Skin of body (tissue), 1 donor: ENCODE measurements at regions not wholly inside any gene's neighbourhood (a gene's known extent, or its start where the extent isn't known, plus 50 kb on each side); places are given as distances from the start of the nearest gene placed in this dataset.
A peak's percentile ranks its signal among the peaks of the same experiment; 100 is the strongest.
"Not testable (repeated sequence)": the region's sequence is repeated elsewhere in the genome, so short reads cannot be mapped to it uniquely, and the experiment has no call there.

Experiments
- DNase-seq: peaks from one replicate; lab custom pipeline; 2025; lab: John Stamatoyannopoulos, UW

DNA sequence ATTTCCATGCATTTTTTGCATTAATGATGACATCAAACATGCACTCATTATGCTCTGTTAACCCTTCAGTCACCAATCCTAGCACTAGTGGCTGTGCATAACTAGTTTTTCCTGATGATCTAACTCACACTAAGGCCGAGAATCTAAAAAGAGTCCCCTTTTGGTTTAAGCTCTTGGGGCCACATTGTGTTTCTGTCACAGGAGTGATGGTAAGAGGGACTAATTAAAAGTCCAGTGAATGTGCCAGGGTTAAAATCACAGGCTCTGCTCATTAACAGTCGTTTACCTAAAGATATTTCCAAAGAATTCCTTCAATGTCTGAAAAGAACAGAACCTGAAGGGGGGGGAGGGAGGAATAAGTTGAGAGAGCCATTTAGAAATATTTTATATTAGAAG lies 359.0 kb upstream of the ANKRD30A start:
- DNase-seq, result no peak

DNA sequence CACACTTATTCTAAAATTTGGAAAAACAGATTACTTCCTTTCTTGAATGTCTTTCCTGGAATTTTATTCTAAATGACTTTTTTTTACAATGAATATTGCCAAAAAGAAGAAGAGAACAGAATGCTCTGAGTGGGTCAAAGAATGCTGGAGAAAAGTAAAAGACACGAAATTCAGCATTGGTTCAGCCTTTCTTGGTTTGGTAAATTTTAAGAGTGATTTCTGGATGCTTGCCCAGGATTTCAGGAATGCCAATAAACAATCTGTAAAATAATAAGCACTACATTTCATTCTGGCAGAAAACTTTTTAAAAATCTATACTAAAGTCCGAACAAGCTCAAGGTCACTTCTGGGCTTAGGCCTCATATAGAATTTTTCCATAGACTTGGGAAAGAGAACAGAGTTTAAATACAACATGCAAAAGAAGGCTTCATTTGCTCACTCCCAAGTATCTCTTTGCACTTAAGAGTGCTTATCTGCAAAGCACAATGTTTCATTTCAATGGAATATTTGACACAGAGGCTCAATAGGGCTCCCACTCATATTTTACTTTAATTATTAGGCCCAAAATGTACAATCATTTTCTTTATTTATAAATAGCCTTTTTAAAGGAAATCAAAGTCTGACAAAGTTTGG lies 359.5 kb upstream of the ANKRD30A start:
- DNase-seq, result no peak

DNA sequence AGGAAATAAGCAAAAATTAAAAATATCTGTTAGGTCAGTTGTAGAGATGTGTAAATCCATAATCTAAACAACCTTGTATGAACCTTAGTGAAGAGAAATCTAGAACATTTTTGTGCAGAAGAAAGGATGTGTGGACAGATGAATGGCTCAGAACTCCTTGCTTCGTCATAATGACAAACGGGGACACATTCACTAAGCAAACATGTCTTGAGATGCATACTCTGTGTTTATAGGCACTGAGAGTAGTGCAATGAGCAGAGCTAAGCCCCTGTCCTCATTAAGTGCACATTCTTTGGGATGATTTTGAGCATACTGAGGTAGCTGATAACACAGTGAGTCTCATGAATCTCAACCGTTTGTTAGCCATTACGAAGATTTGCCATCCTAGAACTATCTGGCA lies 360.6 kb upstream of the ANKRD30A start:
- no peak for DNase-seq

DNA sequence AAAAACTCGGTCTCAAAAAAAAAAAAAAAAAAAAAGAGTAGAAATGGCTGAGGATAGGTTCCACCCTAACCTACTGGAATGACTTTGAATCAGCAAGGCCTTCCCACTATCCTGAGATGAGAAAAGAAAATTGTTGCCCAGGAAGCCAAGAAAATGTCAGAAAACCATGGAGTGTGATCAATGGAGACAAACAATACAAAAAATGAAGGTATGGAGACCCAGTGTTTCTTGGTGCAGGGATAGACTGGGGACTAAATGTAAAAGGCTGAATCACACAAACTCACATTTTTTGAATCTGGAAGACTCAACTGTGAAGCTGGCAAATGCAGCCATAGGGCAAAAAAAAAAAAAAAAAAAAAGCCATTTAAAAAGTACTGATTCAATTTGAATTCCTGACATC lies 364.3 kb upstream of the ANKRD30A start:
- DNase-seq, result no peak

DNA sequence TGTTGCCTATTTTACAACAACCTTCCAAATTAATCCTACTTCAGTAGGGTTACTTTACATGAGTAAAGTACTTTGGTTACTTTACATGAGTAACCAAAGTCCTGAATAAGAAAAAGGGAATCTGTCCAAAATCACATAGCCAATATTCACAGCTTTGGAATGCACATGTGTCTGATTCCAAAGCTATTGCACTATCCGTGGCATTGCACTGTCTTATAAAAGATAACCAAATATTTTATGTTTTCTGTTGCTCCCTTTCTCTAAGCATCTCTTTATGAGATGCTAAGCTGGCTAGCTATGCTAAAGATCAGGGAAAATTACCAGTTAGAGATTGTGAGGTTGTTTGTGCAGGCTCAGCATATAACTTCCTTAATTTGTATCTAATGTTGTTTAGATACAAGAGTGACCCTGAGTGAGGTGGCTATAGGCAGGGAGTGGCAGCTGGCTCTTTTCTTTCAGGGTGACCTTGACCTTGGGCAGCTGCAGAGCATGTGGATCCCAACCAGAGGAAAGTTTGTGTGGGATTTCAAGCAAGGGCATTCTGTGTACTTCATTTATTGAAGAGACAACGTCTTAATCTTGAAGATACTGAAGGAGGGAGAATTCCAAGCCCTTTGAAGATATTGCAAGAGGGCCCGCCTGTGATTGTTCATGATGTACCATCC lies 366.1 kb upstream of the ANKRD30A start:
- peak; percentile 14 for DNase-seq

DNA sequence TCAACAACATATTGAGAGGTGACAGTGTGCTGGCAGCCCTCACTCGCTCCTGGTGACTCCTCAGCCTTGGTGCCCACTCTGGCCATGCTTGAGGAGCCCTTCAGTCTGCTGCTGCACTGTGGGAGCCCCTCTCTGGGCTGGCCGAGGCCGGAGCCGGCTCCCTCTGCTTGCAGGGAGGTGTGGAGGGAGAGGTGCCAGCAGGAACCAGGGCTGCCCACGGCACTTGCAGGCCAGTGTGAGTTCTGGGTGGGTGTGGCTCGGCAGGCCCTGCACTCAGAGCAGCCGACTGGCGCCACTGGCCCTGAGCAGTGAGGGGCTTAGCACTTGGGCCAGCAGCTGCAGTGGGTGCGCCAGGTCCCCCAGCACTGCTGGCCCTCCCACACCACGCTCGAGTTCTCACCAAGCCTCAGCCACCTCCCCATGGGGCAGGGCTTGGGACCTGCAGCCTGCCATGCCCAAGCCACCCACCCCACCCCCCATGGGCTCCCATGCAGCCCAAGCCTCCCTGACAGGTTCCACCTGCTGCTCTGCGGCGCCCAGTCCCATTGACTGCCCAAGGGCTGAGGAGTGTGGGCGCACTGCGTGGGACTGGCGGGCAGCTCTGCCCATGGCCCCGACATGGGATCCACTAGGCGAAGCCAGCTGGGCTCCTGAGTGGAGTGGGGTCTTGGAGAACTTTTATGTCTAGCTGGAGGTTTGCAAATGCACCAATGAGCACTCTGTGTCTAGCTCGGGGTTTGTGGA lies 377.1 kb upstream of the ANKRD30A start:
- DNase-seq, result no peak

DNA sequence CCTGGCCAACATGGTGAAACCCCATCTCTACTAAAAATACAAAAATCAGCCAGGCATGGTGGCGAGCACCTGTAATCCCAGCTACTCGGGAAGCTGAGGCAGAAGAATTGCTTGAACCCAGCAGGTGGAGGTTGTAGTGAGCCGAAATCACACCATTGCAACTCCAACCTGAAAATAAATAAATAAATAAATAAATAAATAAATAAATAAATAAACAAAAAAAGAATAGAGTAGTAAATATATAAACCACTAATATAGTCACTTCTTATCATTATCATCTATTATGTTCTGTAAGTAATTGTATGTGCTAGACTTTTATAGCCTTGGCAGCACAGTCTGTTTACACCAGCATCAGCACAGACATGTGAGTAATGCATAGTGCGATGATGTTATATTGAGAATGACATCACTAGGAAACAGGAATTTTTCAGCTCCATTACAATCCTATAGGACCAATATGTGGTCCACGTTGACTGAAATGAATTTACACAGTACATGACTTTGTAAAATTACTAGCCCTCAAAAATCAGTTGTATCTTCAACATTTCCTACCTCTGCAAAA lies 385.4 kb upstream of the ANKRD30A start:
- no peak for DNase-seq

DNA sequence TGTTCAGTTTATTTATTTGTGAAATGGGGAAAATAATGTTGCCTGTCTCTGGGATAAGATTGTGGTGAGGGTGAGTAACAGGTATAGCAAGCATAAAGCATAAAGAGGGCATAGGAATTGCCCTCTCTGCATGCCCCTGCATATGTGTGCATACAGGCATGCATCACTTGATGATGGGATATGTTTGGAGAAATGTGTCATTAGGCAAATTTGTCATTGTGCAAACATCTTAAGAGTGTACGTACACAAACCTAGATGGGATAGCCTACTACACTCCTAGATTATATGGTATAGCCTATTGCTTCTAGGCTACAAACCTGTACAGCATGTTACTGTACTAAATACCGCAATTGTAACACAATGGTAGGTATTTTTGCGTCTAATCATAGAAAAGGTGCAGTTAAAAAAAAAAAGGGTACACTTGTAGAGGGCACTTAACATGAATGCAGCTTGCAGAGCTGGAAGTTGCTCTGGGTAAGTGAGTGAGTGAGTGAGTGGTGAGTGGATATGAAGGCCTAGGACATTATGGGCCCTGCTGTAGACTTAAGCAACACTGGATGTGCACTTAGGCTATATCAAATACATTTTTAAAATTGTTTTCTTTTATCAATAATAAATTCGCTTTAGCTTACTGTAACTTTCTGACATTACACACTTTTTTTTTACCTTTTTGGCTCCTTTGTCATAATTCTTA lies 386.5 kb upstream of the ANKRD30A start:
- DNase-seq, result no peak

DNA sequence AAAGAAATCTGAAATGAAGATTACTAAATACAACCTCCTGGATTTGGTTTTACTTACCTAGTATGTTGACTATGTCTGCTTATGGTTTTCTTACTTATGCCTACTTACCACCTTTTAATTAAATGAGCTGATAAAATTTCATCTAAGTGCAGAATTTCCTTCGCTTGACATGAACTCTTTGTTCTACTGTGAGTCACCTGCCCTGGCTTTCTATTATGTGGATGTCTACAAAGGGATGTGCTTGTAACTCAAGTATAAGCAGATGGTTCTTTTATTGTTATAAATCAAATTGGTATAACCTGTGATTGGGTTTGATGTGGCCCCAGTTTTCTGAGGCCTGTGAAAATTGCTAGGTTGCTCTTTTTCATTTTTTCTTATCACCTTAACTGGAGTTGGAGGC lies 389.1 kb upstream of the ANKRD30A start:
- DNase-seq, result no peak

DNA sequence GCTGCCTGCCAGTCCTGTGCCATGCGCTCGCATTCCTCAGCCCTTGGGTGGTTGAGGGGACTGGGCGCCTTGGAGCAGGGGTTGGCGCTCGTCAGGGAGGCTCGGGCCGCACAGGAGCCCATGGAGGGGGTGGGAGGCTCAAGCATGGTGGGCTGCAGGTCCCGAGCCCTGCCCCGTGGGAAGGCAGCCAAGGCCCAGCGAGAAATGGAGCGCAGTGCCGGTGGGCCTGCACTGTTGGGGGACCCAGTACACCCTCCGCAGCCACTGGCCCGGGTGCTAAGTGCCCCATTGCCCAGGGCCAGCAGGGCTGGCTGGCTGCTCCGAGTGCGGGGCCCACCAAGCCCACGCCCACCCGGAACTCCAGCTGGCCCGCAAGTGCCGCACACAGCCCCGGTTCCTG lies 390.8 kb upstream of the ANKRD30A start:
- DNase-seq, result not testable (repeated sequence)

DNA sequence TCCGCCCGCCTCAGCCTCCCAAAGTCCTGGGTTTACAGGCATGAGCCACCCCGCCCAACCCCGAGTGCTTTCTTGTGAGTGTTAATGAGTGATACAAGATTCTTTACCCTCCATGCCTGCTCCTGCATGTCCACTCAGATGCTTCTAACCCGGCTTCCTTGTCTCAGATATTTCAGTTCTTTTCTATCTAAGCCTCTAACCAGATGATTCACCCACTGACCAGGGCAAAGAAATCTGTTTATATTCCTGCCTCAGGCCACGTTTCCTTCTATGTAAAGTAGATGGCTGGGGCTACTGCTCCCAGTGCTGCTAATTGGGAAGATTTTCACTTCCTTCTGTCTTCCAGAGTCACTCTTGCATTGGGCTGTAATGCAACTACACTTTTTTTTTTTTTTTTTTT lies 395.1 kb upstream of the ANKRD30A start:
- no peak for DNase-seq

DNA sequence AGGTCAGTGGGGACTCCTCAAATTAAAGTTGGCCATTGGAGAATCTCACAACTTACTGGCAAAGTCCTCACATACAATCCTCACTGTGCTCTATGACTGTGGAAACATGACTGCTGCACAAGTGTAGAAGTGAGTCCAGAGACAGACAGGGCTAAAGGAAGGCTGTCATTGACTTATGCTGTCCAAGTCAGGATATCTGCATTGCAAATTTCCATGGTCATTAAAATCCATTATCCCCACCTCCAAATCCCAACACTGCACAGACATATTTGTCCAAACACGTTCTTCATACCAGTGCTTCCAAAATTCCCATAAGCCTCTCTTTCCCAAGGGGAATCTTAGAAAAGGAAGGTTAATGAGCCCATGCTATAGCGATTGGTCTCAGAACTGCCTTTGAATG lies 396.8 kb upstream of the ANKRD30A start:
- DNase-seq, result no peak

DNA sequence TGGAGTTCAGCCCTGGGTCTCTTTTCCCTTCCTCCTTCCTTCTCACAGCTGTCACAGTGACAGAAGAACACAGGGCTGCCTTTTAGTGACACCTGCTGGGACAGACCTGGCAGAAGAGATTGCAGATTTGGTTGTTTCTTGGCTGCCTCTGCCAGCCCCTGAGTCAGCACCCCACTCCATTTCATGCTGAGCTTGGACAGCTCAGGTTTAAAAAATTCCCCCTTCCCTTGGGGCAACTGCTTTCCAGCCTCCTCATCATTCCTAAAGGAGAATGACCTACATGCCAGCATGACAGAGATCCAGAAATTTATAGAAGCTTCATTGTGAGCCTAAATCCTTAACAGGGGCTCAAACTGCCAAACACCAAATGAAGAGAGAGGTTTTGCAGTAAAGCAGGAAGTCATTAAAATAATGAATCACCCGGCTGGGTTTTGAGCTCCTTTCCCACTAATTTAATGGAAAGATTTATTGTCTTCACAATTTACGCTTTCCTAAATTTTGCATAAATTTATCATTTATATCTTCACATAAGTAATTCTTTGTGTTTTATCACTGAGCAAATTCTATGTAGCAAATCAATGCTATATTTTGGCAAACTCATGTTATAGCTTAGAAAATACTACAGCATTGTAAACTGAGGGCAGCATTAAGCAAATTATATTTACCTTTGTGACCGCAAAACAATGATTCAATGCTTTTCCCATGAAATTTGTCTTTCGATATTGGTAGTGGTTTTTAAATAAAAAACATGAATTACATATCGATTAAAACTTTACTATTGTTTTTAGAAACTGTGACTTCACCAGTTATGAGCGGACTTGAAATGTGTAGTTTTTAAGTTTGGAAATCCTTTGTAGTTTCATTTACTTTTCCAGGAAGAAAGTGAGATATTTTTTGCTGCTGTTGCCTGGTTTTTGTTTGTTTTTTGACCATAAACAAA lies 399.5 kb upstream of the ANKRD30A start:
- peak; percentile 13 for DNase-seq

DNA sequence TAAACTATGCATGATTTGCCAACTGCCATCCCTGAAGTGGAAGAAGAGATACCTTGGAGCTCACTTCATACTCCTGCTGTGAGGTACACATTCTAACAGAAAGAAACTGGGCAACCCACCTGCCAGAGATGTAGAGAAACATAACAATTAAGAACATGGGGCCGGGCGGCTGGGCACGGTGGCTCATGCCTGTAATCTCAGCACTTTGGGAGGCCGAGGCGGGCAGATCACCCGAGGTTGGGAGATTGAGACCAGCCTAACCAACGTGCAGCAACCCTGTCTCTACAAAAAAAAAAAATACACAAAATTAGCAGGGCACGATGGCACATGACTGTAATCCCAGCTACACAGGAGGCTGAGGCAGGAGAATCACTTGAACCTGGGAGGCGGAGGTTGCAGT lies 402.6 kb upstream of the ANKRD30A start:
- no peak for DNase-seq

DNA sequence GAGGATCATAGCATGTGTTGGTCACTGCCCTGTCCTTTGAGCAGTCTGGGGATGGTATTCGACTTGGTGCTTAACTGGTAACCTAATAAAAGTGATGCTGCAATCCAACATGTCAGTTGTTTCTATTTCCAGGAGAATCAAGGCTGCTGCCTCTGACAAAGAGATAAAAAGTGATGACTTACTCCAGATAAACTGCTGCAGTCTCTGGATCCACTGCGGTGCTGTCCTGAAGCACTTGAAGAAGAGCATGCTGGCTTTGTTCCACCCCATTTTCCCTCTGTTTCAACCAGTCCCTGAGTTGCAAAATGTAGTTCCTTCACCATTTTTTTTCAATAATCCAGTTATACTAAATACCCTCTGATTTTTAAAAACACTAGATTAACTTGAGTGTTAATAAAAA lies 403.5 kb upstream of the ANKRD30A start:
- no peak for DNase-seq

DNA sequence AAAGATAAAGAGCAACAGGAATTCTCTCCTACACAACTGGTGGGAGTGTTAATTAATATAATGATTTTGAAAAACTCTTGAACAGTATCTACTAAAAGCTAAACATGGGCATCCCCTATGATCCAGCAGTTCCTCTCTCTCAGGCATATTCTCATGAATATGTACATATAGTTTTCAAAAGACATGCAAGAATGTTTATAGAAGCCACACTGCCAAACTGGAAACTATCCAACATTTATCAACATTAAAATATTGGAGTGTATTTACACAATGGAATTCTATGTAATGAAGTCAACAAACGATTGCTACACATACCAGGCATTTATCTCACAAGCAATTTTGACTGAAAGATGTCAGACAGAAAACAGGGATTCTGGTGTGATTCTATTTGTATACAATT lies 404.5 kb upstream of the ANKRD30A start:
- no peak for DNase-seq

DNA sequence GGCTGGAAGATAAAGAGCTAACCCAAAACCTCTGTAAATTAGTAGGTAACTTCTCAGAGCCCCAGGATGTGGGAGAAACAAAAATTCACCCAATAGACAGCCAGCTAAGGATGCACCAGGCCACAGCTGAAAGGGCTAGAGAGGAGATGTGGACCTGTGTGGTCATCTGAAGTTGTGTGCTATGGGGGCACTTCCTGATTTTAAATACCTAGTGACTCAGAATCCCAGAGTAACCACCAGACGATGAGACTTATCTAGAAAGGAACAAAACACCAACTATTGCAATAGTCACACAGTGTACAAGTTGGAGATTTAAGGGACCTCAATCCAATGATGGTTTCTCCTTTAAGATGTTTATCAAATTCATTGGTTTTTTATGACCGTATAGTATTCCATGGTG lies 408.3 kb upstream of the ANKRD30A start:
- no peak for DNase-seq

DNA sequence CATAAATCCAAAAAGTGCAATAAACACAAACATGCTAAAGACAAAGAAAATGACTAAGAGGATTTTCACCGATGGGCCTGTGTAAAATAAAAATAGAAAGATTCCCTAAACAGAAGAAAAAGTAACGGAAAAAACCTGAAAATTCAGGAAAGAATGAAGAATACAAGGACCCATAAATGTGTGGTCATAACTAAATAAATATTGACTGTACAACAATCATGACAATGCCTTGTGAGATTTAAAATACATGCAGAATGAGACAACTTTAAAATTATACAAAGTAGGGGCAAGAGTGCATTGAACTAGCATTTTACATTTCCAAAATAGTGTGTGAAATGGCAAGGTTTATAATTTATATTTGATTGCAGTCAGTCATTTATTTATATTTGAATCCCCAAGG lies 409.1 kb upstream of the ANKRD30A start:
- DNase-seq, result no peak

DNA sequence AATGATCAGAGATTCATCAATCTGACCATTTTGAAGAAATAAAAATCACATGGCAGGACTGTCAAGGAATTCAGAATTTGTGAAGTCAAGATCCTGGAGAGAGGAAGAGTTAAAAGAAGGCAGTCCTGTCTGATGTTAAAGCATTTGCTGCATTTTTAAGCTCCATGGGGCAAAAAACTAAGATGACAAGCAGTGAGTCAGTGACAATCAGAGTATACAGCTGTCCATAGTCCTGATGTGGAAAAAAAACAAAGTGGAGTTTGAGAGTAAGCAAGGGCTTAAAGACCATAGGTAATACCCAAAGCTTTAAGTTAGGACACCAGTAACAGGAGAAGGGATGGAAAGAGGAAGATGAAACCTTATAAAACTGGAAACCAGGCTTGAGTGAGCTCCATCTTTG lies 412.7 kb upstream of the ANKRD30A start:
- DNase-seq, result no peak

DNA sequence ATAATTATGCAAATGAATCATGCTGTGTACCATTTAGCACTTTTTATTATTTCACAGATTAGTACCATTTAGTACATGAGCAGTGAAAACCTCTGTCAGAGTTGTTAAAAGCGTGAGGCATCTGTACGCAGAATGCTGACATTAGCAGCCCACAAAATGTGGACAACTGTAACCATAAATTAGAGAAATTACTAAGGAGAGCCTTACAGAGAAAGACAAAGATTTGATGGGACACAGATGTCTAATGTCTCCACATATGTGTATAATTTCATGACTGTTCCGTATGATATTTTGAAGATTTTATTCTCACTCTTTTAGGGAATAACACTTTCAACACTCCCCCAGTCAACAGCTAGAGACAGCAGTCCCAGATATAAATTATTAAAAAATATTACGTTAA lies 414.0 kb upstream of the ANKRD30A start:
- DNase-seq, result peak; percentile 46

DNA sequence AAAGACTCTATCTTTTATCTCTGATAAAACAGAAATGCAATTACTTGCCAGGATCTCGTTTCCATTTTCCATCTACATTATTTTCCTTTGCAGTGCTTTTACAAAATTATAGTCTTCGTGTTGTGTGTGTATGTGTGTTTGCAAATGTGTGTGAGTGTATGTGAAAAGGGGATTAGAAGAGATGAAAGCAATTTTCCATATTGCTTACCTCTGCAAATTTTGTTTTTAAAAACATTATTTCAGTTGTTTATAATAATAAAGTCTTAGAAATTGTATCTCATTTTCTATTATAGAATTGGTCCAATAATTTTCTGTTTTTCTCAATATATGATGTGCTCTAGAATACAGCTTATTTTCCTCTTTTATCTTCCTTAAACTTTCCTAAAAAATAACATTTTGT lies 421.3 kb upstream of the ANKRD30A start:
- no peak for DNase-seq
